Hypothalamus (tissue), 51 donors: ENCODE measurements at regions not wholly inside any gene's neighbourhood (a gene's known extent, or its start where the extent isn't known, plus 50 kb on each side); places are given as distances from the start of the nearest gene placed in this dataset.
"Not testable (repeated sequence)": the region's sequence is repeated elsewhere in the genome, so short reads cannot be mapped to it uniquely, and the experiment has no call there.

ENCODE experiments used
- DNase-seq, 51 donors: peaks; one replicate each; lab custom pipeline; 2025; lab: John Stamatoyannopoulos, UW

DNA sequence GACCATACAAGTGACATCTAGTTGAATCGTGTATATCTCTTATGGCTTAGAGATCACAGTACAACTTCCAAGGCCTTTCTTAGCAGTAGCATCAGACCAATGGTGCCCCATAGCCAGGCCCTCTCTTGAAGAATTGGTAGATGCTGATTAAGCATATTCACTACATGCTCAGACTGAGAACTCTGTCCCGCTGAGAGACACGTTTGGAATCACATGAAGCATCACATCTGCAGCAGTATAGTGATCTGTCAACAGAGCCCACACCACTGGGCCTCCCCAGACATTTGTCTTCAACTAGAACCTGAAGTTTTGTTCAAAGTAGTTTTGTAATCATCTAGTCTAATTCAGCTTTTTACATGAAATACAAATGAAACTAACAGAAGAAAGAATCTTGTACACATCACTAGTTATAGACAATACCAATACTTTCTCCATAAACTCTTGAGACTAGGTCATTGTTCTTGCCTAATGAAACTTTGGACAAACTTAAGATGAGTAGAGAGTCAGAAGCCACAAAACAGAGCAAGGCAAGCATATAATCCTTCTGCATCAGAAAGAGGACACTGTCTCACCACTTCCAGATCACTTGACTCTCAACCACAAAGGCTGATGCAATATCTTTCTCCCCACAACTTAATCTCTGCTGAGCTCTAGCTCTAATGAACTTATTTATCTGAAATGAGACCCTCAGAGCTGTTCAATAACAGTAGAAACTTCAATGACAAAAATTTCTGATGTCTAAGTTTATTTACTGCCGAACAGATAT is 182.7 kb downstream of the TBX18 start:
- DNase-seq, result no peak

DNA sequence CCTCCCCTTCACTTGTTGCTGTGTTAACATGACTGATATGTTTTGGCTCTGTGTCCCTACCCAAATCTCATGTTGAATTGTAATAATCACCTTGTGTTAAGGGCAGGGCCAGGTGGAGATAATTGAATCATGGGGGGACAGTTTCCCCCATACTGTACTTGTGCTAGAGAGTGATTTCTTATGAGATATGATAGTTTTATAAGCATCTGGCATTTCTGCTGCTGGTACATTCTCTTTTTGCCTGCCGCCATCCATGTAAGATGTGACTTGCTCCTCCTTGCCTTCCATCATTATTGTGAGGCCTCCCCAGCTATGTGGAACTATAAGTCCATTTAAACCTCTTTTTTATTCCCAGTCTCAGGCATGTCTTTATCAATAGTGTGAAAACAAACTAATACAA is 185.0 kb downstream of the TBX18 start:
- DNase-seq, result no peak

DNA sequence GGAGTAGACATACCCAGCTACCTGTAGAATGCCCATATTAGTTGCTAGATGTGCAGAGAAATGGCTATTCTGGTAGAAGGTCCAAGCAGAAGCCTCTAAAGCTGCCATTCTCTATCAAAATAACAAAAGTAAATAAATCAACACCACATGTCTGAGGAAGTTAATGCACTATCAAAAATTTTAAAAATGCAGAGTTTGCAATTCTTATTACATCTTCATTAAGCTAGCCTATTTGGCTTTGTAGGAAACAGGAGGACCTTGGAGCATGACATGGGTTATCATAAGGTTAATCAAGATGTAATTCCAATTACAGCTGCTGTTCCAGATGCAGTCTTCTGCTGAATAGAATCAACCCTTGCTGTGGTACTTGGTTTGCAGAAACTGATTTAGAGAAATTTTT is 188.4 kb downstream of the TBX18 start:
- no peak for DNase-seq

DNA sequence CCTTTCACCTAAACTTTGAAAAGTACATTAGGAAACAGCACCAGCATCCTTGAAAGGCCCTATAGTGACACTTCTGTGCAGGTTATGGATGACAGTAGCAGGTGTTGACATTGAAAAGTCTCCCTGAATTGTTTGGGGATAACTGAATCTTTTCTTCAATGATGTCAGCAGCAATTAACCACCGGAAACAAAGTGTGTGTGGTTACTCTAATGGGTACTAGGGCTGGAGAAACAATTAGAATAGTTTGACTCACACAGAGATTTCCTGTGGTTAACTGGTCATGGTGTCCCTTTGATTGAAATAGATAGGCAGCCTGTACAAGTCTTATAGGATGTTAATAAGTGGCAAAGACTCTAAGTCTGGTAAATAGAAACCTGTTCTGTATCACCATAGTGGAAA is 189.1 kb downstream of the TBX18 start:
- DNase-seq, result no peak

DNA sequence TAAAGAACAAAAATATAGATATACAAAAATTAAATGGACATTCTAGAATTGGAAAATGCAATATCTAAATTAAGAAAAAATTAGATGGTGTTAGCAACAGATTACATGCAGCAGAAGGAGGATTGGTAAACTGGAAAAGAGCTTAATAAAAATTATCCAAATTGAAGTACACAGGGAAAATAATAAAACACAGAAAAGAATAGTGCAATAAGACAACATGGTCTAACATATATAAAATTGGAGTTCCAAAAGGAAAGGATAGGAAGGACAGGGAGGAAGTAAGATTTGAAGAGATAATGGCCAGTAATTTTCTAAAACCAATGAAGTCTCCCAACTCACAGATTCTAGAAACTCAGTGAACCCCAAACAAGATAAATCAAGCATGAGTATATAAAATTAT is 194.5 kb downstream of the TBX18 start:
- no peak for DNase-seq

DNA sequence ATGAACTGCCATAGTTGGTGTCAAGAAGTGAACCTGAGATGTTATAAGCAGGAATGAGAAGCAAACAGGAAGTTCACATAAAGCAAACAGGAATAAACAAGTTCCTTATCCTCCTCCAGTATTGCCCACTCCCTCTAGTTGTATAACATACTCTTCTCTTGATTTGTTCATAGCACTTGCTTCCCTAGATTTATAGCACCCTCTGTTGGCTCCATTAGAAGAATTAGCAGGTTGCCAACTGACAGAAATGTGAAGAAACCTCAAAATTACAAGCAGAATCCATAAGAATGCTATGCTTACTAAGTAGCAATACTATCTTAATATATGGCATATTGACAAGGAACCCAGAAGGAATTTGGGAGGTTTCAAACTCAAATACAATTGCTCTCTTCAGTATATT is 195.4 kb downstream of the TBX18 start:
- DNase-seq, result no peak

DNA sequence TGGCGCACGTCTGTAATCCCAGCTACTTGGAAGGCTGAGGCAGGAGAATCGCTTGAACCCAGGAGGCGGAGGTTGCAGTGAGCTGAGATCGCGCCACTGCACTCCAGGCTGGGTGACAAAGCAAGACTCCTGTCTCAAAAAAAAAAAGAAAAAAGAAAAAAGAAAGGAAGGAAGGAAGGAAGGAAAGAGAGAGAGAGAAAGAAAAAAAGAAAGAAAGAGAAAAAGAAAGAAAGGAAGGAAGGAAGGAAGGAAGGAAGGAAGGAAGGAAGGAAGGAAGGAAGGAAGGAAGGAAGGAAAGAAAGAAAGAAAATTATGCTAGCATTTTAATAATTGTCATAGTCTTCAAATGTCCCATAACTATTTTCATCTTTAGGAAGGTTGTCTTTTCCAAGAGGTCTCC is 198.7 kb downstream of the TBX18 start:
- DNase-seq, result not testable (repeated sequence)

DNA sequence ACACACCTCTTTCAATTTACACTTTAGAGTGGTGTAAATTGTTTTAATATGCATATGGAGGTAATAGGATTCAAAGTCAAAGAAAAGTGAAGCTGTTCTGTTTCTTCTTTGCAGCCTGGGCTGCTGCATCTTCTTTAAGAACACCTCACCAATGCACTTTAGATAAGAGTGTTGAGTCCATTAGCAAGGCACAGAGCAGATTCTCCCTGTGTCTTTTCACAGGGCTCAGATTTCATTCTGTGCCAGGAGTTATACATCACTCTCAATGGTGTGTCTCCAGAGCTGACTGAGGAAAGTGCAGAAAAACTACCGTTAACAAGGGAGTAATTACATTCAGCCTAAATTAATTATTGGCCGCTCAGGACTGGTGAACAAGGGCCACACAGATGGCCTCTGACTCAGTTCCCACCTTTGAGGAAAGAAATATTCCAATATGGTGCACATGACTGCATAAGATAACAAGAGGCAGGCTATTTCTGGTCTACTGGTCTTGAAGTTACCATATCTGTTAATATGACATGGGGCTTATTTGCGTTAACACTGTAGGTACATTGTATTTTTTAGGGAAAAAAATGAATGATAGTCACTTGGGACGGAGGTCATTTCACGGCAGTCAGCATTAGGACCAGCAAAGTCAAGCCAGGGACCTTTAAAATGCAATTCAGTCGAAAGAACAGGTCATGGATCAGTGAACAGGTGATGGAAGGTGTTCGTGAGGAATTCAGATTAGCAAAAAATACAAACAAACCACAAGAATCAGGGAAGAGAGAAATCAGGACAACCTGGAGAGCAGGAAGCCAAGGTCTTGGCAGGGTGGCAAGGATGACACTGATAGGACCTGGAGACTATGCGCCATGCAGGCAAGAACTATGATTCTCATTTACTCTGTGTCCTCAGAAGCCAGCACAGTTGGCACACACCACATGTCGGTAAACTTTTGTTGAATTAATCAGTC is 203.7 kb downstream of the TBX18 start:
- DNase-seq, result no peak

DNA sequence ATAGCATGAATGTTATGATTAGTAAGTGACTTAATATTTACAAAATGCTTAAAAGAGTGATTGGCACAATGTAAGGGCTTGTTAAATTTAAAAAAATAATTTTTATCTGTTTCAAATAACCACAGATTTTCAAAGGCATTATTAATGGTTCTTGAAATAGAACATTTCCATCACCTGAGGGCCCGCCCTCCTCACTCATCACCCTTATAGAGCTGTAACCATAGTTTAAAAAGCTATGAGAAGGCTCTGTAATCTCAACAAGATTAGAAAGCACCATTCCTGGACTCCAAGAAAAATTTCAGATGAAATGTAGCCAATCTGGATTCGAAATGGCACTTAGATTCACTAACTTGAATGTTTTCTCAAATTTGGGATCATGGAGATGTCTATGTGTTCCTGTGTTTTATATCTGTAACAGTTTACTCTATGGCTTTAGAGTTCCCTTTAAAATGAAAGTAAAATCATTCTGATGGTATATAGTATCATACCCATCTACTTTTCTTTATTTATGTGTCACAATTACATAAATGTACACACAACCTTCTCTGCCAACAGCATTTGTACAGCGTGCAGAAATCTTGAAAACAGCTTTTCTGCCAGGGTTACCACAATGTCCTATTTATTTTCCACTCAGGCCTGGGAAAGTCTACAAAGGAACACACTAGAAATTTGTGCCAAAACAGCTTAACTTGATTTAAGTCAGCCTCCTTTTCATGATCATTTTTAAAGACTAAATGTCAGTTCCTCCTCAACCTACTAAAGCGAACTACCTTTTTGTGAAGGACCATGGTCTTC is 207.7 kb downstream of the TBX18 start:
- DNase-seq, result no peak

DNA sequence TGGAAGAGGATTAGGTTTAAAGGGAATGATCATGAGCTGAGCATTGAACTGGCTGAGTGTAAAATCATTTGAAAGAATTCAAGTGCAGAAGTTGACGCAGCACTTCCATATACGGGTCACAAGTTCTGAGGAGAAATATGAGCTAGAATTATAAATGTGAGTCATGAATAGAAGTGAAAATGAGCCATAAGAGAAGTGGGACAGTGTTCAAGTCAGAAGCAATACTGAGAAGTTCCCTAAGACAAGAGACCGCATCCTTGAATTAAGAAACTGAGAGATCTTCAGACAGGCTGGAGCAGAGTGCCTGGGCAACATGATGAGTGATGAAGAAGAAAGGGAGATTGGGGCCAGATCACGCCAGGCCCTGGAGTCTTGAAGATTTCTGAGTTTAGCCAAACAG is 209.7 kb downstream of the TBX18 start:
- DNase-seq, result no peak

DNA sequence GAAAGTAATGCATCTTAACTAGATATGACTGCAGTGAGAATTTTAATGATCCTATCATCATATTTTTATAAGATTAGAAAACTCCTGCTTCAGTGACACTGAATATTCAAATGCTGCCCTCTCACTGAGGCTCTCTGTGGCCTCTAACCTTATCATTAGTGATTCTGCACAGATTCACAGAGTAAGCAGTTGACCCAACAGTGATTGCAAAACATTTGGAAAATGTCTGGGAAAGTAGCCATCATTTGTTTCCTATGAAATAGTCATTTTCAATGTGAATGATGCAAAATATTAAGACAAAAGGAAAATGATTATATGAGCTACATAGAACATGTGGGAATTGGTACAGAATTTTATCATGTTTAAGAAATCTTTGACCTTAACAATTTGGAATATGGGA is 210.3 kb downstream of the TBX18 start:
- no peak for DNase-seq

DNA sequence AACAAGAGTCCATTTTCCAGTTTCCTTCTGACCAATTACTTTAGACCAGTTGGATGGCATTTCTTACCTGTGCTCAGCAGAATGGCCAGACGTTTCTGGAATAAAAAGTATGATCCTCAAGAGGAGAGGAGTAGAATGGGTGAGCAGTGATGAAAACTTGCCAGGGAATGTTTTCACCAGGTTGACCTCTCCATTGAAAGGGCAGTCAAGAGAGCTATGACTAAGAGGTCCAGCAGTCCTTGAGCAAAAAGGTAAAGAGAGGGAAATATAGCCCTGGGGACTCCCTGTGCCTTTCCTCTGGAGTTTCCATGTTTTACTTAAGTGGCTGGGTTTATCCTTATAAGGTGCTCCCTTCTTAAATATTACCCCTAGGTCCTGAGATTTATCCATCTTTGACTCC is 210.9 kb downstream of the TBX18 start:
- no peak for DNase-seq

DNA sequence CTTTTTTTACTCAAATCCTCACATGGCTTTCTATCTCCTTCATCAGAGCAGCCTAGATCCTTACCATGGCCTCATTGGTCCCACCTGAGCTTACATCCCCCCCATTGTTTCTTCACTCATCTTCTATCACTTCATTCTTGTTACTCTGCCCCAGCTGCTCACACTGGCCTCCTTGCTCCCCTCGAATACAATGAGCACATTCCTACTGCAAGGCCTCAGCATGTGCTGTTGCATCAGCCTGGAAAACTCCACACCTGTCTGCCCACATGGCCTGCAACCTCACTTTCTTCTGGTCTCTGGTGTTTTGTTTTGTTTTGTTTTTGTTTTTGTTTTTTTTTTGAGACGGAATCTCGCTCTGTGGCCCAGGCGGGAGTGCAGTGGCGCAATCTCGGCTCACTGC is 212.6 kb downstream of the TBX18 start:
- no peak for DNase-seq

DNA sequence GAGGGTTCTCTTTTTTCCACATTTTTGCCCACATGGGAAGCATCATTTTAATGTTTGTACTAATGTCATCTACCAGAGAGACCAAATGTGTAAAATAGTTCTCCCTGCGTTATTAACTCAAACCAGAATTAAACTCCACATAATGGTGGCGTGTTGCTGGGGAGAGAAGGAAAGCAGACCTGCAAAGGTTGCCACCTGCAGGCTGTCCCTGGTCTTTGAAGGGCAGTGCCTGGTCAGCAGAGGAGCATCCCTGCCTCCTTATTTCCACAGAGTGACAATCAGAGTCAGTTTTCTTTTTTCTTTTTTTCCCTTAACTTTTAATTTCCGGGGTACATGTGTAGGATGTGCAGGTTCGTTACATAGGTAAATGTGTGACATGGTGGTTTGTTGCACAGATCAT is 214.5 kb downstream of the TBX18 start:
- DNase-seq, result no peak

DNA sequence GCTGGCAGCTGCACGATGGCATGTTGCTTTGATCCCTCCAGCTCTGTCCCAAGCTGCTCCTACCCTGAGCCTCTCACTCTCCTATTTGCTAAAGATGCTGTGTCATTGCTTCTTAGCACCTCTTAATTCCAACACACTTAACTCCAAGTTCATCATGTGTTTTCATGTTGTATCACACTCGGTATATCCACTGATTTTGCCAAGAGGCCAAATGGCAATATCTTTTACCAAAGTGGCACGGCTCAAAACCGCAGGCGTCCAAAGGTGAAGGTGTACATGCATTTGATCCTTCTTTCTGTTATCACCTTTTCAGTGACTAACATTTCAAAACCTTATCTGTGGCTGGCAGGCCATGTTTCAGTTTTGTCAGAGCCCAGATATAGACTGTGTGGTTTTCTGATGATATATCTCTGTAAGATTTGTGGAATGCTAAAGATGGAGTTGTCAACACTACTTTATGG is 217.0 kb downstream of the TBX18 start:
- DNase-seq, result no peak

DNA sequence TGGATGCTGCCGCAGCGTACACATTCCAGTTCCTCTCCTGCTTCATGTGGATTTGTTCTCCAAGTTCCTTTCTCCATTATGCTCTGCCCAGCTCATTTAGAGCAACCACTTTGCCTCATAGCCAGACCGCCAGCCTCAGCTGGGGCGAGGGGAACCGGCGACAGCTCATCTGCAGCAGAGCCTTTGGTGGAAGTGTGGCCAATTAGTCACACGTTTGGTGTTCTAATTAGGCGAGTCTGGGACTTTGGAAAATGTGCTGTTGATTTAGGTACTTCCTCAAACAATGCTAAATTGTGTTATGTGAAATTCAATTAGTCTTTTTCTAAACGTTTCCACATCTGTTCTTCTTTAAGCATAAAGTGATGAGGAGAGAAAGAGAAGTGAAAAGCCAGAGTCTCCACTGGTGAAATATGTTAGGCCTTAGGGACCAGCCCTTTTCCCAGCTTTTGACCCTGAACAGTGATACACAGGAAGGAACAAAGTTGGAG is 217.9 kb downstream of the TBX18 start:
- no peak for DNase-seq

DNA sequence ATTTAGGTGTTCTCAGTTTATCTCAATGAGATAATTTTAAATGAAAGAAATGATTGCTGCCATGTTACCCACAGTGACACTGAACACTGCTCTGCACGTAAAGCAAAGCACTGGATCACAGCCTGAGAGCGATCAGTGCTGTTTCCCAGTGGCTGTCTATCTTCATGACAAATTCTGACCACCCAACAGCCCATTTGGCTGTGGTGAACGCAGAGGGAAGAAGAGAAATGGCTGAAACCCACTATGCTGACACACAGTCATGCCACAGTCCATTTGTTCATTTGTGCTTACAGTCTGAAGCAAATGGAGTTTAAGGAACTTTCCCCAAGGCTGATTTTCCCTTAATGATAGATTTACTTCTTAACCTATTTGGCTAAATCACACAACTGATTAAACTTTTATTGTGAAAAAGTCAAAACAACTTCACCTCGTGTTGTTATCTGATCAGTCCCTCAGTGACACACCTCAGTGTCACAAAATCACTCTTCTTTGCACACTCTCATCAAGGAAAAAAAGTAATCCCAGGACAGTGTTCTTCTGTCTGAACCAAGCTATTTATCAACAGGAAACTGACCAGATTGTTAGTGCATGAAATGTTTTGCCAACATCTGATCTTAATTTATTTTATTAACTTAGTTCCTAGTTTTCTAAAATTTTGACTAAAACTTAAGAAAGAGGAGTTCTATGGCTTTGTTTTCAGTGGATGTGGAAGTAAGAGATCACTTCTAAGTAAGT is 225.1 kb downstream of the TBX18 start:
- DNase-seq, result no peak

DNA sequence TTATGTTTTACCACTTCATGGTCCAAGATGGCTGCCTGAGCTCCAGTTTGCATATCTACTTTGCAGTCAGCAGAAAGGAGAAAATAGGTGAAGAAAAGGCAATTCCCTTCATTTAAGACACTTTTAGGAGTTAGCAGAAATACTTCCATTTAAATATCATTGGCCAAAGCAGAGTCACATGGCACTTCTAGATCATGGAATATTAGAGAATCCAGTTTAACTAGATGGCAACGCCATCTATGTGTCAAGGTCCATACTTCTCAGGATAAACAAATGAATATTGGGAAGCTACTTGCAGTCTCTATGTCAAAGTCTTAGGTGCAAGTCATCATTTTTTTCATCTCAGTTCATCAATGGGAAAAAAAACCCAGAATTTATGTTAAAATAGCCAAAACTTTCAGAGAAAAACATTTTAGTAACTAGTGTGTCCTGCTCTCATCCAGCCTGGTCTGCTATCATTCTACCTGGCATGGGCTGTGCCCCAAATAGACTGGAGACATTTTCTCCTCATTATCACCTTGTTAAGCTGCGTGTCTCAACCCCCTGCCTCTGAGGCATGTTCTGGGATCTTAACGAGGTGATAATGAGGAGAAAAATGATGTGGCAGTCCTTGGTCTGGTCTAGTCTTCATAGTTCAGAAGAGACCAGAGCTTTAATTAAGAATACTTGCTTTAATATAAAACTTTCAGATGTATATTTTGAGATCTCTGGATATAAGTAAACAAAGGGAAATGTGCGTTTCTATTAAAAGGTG is 227.3 kb downstream of the TBX18 start:
- DNase-seq, result no peak

DNA sequence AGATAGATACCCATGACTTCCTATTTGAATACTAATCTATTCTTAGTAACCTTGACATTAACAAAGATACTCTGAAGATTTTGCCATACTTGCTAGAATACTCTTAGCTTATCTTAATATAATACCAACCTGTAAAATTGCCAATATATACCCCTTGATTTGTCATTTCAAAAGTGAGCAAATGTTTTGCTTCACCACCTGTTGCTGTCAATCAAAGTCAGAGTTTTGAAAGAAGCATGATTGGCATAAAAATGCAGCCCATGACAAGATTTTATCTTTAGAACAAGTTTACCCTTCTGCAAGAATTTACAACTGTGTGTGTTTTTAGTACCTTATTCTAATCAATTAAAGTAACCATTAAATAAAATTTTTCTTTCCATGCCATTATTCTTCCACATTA is 236.2 kb downstream of the TBX18 start:
- DNase-seq, result no peak
